ENCODE measurements at regions not wholly inside any gene's neighbourhood (a gene's known extent, or its start where the extent isn't known, plus 50 kb on each side); places are given as distances from the start of the nearest gene placed in this dataset.

DNA sequence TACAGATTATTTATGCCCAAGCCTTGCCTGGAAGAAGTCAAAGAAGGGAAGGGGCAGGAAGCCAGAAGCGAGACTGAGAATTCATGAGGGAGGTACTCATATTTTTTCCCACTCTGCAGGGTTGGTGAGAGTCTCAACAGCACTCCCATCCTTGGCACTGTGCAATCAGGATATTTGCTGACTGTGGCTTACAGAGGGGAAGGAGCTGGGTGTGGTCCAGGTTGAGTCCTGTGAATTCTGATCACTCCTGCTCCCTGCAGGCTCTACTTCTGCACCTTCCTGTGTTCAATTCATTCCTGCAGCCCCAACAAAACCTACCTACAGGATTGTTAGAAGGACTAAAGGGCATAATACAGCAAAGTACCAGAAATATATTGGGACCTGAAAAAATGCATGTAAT is 530.5 kb downstream of the INSC start:
- no peaks in the 10 kb centered on the region for H3K9me3 ChIP-seq (ENCODE audit: control insufficient read depth in 1 of 2, insufficient read depth in 1 of 2, low read depth in 1 of 2, low read length in 2 of 2)
- no peaks in the 10 kb centered on the region for H3K9me2 ChIP-seq (ENCODE audit: insufficient read depth)
- CTCF ChIA-PET: no interaction called here
- BruUV-seq (replicated peaks): no TSS peak
- peaks cover 0 to 7% of the 10 kb centered on the region in 2 experiments; a peak in 2 of 4 replicates for H3K4me1 ChIP-seq (ENCODE audit: control insufficient read depth in 1 of 2, insufficient read depth in 2 of 2, low read length in 2 of 2)
- POLR2A ChIA-PET: no interaction called here
- no peak overlapping the region for H2AFZ ChIP-seq (ENCODE audit: low read depth, low read length, poor library complexity, severe bottlenecking)
- no peaks in the 10 kb centered on the region for H4K20me1 ChIP-seq (ENCODE audit: insufficient read depth)
- ATAC-seq (no peak), DNase-seq (ENCODE audit: low read depth, low spot score) (no peak)
- peaks cover 38% of the 10 kb centered on the region for H3K27me3 ChIP-seq (ENCODE audit: insufficient read depth, low read length)
- intact Hi-C loops (cut with micrococcal nuclease): no loop called here
- RAD21 ChIA-PET (ENCODE audit: low non-redundant PET in 1 of 2, low total read pairs in 2 of 2, uncharacterized antibody in 2 of 2, unreplicated experiment in 2 of 2): no interaction called here
- H3K4me3 ChIP-seq (replicated peaks in 1 of 2; ENCODE audit: low read depth in 1 of 2, low read length in 2 of 2): no peak overlapping the region
- no peak overlapping the region for H3K4me2 ChIP-seq (ENCODE audit: low read length)
- H3K27ac ChIP-seq (ENCODE audit: low read depth, low read length): no peak overlapping the region
- TF ChIP-seq EZH2 (IDR thresholded peaks at IDR 0.05): no peak
- TF ChIP-seq, protein P1, sequence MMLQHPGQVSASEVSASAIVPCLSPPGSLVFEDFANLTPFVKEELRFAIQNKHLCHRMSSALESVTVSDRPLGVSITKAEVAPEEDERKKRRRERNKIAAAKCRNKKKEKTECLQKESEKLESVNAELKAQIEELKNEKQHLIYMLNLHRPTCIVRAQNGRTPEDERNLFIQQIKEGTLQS (IDR thresholded peaks at IDR 0.05): no peak
- no peak for TF ChIP-seq CBX3 (IDR thresholded peaks at IDR 0.05; ENCODE audit: low read depth)
- TF ChIP-seq, protein P2, sequence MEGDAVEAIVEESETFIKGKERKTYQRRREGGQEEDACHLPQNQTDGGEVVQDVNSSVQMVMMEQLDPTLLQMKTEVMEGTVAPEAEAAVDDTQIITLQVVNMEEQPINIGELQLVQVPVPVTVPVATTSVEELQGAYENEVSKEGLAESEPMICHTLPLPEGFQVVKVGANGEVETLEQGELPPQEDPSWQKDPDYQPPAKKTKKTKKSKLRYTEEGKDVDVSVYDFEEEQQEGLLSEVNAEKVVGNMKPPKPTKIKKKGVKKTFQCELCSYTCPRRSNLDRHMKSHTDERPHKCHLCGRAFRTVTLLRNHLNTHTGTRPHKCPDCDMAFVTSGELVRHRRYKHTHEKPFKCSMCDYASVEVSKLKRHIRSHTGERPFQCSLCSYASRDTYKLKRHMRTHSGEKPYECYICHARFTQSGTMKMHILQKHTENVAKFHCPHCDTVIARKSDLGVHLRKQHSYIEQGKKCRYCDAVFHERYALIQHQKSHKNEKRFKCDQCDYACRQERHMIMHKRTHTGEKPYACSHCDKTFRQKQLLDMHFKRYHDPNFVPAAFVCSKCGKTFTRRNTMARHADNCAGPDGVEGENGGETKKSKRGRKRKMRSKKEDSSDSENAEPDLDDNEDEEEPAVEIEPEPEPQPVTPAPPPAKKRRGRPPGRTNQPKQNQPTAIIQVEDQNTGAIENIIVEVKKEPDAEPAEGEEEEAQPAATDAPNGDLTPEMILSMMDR (IDR thresholded peaks at IDR 0.05 in 2 of 3, conservative IDR thresholded peaks at IDR 0.05 in 1 of 3; ENCODE audit: borderline replicate concordance in 1 of 3, insufficient read depth in 1 of 3, low read depth in 2 of 3, low read length in 2 of 3): no peak
- TF ChIP-seq POLR2A (IDR thresholded peaks at IDR 0.05; ENCODE audit: borderline replicate concordance, extremely low read depth, insufficient read depth, insufficient read length): no peak
- no peak for TF ChIP-seq TCF7L2 (IDR thresholded peaks at IDR 0.05; ENCODE audit: borderline replicate concordance, extremely low read depth, insufficient read depth, insufficient read length)
- no peak for TF ChIP-seq FOSL1 (IDR thresholded peaks at IDR 0.05; ENCODE audit: low read depth)
- no peak for TF ChIP-seq JUND (IDR thresholded peaks at IDR 0.05)
- no peak for TF ChIP-seq SP1 (IDR thresholded peaks at IDR 0.05; ENCODE audit: low read depth)
- no peak for TF ChIP-seq EZH2phosphoT487 (IDR thresholded peaks at IDR 0.05; ENCODE audit: borderline replicate concordance)
- no peak for TF ChIP-seq ELF1 (IDR thresholded peaks at IDR 0.05; ENCODE audit: borderline replicate concordance, low read depth)
- no peak for TF ChIP-seq ZFX (IDR thresholded peaks at IDR 0.05)
- no peak for TF ChIP-seq YY1 (IDR thresholded peaks at IDR 0.05; ENCODE audit: extremely low read depth, insufficient replicate concordance, low read depth, low read length)
- TF ChIP-seq RAD21 (IDR thresholded peaks at IDR 0.05; ENCODE audit: low read depth): no peak
- TF ChIP-seq, protein P3, sequence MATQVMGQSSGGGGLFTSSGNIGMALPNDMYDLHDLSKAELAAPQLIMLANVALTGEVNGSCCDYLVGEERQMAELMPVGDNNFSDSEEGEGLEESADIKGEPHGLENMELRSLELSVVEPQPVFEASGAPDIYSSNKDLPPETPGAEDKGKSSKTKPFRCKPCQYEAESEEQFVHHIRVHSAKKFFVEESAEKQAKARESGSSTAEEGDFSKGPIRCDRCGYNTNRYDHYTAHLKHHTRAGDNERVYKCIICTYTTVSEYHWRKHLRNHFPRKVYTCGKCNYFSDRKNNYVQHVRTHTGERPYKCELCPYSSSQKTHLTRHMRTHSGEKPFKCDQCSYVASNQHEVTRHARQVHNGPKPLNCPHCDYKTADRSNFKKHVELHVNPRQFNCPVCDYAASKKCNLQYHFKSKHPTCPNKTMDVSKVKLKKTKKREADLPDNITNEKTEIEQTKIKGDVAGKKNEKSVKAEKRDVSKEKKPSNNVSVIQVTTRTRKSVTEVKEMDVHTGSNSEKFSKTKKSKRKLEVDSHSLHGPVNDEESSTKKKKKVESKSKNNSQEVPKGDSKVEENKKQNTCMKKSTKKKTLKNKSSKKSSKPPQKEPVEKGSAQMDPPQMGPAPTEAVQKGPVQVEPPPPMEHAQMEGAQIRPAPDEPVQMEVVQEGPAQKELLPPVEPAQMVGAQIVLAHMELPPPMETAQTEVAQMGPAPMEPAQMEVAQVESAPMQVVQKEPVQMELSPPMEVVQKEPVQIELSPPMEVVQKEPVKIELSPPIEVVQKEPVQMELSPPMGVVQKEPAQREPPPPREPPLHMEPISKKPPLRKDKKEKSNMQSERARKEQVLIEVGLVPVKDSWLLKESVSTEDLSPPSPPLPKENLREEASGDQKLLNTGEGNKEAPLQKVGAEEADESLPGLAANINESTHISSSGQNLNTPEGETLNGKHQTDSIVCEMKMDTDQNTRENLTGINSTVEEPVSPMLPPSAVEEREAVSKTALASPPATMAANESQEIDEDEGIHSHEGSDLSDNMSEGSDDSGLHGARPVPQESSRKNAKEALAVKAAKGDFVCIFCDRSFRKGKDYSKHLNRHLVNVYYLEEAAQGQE (IDR thresholded peaks at IDR 0.05; ENCODE audit: low read depth): no peak
- TF ChIP-seq, protein P4, sequence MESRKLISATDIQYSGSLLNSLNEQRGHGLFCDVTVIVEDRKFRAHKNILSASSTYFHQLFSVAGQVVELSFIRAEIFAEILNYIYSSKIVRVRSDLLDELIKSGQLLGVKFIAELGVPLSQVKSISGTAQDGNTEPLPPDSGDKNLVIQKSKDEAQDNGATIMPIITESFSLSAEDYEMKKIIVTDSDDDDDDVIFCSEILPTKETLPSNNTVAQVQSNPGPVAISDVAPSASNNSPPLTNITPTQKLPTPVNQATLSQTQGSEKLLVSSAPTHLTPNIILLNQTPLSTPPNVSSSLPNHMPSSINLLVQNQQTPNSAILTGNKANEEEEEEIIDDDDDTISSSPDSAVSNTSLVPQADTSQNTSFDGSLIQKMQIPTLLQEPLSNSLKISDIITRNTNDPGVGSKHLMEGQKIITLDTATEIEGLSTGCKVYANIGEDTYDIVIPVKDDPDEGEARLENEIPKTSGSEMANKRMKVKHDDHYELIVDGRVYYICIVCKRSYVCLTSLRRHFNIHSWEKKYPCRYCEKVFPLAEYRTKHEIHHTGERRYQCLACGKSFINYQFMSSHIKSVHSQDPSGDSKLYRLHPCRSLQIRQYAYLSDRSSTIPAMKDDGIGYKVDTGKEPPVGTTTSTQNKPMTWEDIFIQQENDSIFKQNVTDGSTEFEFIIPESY (IDR thresholded peaks at IDR 0.05; ENCODE audit: extremely low read depth, insufficient replicate concordance, low read length): no peak
- TF ChIP-seq EGR1 (IDR thresholded peaks at IDR 0.05; ENCODE audit: low read depth): no peak
- no peaks in the 10 kb centered on the region for H3K79me2 ChIP-seq (ENCODE audit: insufficient read depth, low read length)
- no peak overlapping the region for H3K9ac ChIP-seq (ENCODE audit: low read length)
- no peaks in the 10 kb centered on the region for H3K36me3 ChIP-seq (ENCODE audit: control insufficient read depth in 1 of 2, insufficient read depth in 2 of 2, low read length in 2 of 2)

All from HCT116 (cell line).